ENCODE measurements at regions not wholly inside any gene's neighbourhood (a gene's known extent, or its start where the extent isn't known, plus 50 kb on each side); places are given as distances from the start of the nearest gene placed in this dataset.

DNA sequence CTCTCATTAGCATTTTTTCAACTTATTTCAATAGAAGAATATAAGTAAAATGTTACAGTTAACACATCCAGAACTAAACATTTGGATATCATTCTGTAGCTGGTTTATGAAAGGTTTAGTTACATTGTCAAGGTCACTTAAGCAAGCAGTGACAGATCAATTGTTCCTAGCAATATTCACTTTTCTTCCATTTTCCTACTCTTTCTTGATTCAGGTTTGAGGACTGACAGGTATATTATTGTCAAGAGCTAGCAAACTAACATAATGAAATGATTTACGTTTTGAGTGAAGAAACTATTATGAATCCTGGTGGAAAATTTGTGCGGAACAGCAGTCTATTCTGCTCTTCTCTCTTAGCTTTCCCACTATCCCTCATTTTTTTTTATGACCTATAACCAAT lies 220.4 kb upstream of the ADGRL4 start:
- ATAC-seq = no peak
- TF ChIP-seq POLR2A (IDR thresholded peaks at IDR 0.05) = no peak
- TF ChIP-seq, protein P1, sequence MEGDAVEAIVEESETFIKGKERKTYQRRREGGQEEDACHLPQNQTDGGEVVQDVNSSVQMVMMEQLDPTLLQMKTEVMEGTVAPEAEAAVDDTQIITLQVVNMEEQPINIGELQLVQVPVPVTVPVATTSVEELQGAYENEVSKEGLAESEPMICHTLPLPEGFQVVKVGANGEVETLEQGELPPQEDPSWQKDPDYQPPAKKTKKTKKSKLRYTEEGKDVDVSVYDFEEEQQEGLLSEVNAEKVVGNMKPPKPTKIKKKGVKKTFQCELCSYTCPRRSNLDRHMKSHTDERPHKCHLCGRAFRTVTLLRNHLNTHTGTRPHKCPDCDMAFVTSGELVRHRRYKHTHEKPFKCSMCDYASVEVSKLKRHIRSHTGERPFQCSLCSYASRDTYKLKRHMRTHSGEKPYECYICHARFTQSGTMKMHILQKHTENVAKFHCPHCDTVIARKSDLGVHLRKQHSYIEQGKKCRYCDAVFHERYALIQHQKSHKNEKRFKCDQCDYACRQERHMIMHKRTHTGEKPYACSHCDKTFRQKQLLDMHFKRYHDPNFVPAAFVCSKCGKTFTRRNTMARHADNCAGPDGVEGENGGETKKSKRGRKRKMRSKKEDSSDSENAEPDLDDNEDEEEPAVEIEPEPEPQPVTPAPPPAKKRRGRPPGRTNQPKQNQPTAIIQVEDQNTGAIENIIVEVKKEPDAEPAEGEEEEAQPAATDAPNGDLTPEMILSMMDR (IDR thresholded peaks at IDR 0.05 in 4 of 5, conservative IDR thresholded peaks at IDR 0.05 in 1 of 5) = no peak
- Histone ChIP-seq H3K9me3 (no peaks in the 10 kb centered on the region), H3K36me3 (no peaks in the 10 kb centered on the region), H3K27me3 (no peaks in the 10 kb centered on the region), H3K27ac (no peak overlapping the region), H3K4me3 (no peak overlapping the region), H3K4me1 (no peaks in the 10 kb centered on the region)
- intact Hi-C loops (cut with DNase I; ENCODE audit: low total_unique reads) = no loop called here
- no peak for DNase-seq
- in situ Hi-C loops (cut with MboI; ENCODE audit: low sequenced_read_pairs in 4 of 4) = no loop called here

DNA sequence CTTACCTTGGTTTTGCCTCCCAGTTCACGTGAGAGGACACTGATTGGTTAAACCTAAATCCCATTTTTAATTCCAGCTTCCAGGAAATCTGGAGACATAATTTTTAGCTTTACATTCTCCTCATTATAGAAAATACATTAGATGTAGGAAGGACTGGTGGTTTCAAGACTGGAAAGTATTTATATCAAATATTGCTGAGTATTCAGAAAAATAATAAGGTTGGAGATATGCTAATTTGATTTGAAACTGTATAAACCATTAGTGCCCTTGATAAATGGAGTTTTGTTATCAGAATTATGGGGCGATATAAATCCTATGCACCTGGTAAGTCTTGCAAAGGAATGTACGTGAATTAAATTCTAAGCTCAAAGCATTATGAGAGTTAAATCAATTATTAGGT lies 218.0 kb upstream of the ADGRL4 start:
- TF ChIP-seq, protein P1 (IDR thresholded peaks at IDR 0.05 in 4 of 5, conservative IDR thresholded peaks at IDR 0.05 in 1 of 5) = no peak
- TF ChIP-seq POLR2A (IDR thresholded peaks at IDR 0.05) = no peak
- Histone ChIP-seq H3K27ac (no peak overlapping the region), H3K36me3 (no peaks in the 10 kb centered on the region), H3K27me3 (no peaks in the 10 kb centered on the region), H3K4me1 (no peaks in the 10 kb centered on the region), H3K4me3 (no peak overlapping the region), H3K9me3 (no peaks in the 10 kb centered on the region)
- in situ Hi-C loops (cut with MboI; ENCODE audit: low sequenced_read_pairs in 4 of 4) (no loop called here), intact Hi-C loops (cut with DNase I; ENCODE audit: low total_unique reads) (no loop called here)
- DNase-seq = no peak
- ATAC-seq = no peak

GRCh38 chr1:79220509-79220908 lies 214.0 kb upstream of the ADGRL4 start:
- H3K4me1 ChIP-seq = no peaks in the 10 kb centered on the region
- H3K4me3 ChIP-seq = no peak overlapping the region
- no peaks in the 10 kb centered on the region for H3K36me3 ChIP-seq
- H3K9me3 ChIP-seq = no peaks in the 10 kb centered on the region
- H3K27ac ChIP-seq = no peak overlapping the region
- H3K27me3 ChIP-seq = no peaks in the 10 kb centered on the region
- in situ Hi-C loops (cut with MboI; ENCODE audit: low sequenced_read_pairs in 4 of 4) (no loop called here), intact Hi-C loops (cut with DNase I; ENCODE audit: low total_unique reads) (no loop called here)
- ATAC-seq = no peak
- DNase-seq = no peak
- TF ChIP-seq, protein P1 (IDR thresholded peaks at IDR 0.05 in 4 of 5, conservative IDR thresholded peaks at IDR 0.05 in 1 of 5) = no peak
- TF ChIP-seq POLR2A (IDR thresholded peaks at IDR 0.05) = no peak

GRCh38 chr1:79215311-79215710 lies 208.8 kb upstream of the ADGRL4 start:
- no peak overlapping the region for H3K27ac ChIP-seq
- no peaks in the 10 kb centered on the region for H3K9me3 ChIP-seq
- no peaks in the 10 kb centered on the region for H3K27me3 ChIP-seq
- no peak overlapping the region for H3K4me3 ChIP-seq
- in situ Hi-C loops (cut with MboI; ENCODE audit: low sequenced_read_pairs in 4 of 4) = no loop called here
- no peak for ATAC-seq
- intact Hi-C loops (cut with DNase I; ENCODE audit: low total_unique reads) = no loop called here
- no peak for DNase-seq
- no peaks in the 10 kb centered on the region for H3K4me1 ChIP-seq
- TF ChIP-seq, protein P1 (IDR thresholded peaks at IDR 0.05 in 4 of 5, conservative IDR thresholded peaks at IDR 0.05 in 1 of 5) = no peak
- no peak for TF ChIP-seq POLR2A (IDR thresholded peaks at IDR 0.05)
- no peaks in the 10 kb centered on the region for H3K36me3 ChIP-seq

- Histone ChIP-seq H3K27ac (no peak overlapping the region), H3K36me3 (no peaks in the 10 kb centered on the region), H3K4me3 (no peak overlapping the region), H3K27me3 (no peaks in the 10 kb centered on the region), H3K9me3 (no peaks in the 10 kb centered on the region), H3K4me1 (no peaks in the 10 kb centered on the region)
- TF ChIP-seq, protein P1 (IDR thresholded peaks at IDR 0.05 in 4 of 5, conservative IDR thresholded peaks at IDR 0.05 in 1 of 5) = no peak
- TF ChIP-seq POLR2A (IDR thresholded peaks at IDR 0.05) = no peak
- ATAC-seq (no peak), DNase-seq (no peak)
- intact Hi-C loops (cut with DNase I; ENCODE audit: low total_unique reads) (no loop called here), in situ Hi-C loops (cut with MboI; ENCODE audit: low sequenced_read_pairs in 4 of 4) (no loop called here)
Measured at GRCh38 chr1:79207786-79208185, 201.3 kb upstream of the ADGRL4 start.
